Dendritic cell treated with granulocyte-macrophage colony-stimulating factor and Interleukin-4, amounts not matched to agents 40 ng/mL and 50 ng/mL, for 4 days (primary cell): ENCODE measurements at regions not wholly inside any gene's neighbourhood (a gene's known extent, or its start where the extent isn't known, plus 50 kb on each side); places are given as distances from the start of the nearest gene placed in this dataset.
"Not testable (repeated sequence)": the region's sequence is repeated elsewhere in the genome, so short reads cannot be mapped to it uniquely, and the experiment has no call there.

Experiments
- H3K27ac Mint-ChIP-seq: one replicate; pipeline ENCODE4 v1.8.0; 2022; ENCODE audit warnings: mild to moderate bottlenecking, mixed read lengths
- H3K27me3 Mint-ChIP-seq: one replicate; pipeline ENCODE4 v1.8.0; 2022; ENCODE audit warnings: mild to moderate bottlenecking, mixed read lengths
- H3K36me3 Mint-ChIP-seq: one replicate; pipeline ENCODE4 v1.8.0; 2022; ENCODE audit warnings: low read depth, mixed read lengths
- H3K4me1 Mint-ChIP-seq: one replicate; pipeline ENCODE4 v1.8.0; 2022; ENCODE audit warnings: low read depth, mixed read lengths
- H3K4me3 Mint-ChIP-seq: one replicate; pipeline ENCODE4 v1.8.0; 2022; ENCODE audit warnings: mild to moderate bottlenecking, moderate library complexity, mixed read lengths
- H3K9me3 Mint-ChIP-seq: one replicate; pipeline ENCODE4 v1.8.0; 2022; ENCODE audit warnings: mixed read lengths
- intact Hi-C: fragments of 100-400 bp; cut with micrococcal nuclease; formaldehyde crosslinking; loops from one replicate; pipeline ENCODE4 v1.15.0; 2022

GRCh38 chr6:146917182-146917581 is 287.0 kb upstream of the STXBP5 start:
- H3K36me3 Mint-ChIP-seq, result no peaks in the 10 kb centered on the region
- no peak overlapping the region for H3K27ac Mint-ChIP-seq
- no peak overlapping the region for H3K4me3 Mint-ChIP-seq
- peaks cover 34% of the 10 kb centered on the region for H3K4me1 Mint-ChIP-seq
- intact Hi-C loops, result no loop called here
- no peaks in the 10 kb centered on the region for H3K27me3 Mint-ChIP-seq
- no peaks in the 10 kb centered on the region for H3K9me3 Mint-ChIP-seq

DNA sequence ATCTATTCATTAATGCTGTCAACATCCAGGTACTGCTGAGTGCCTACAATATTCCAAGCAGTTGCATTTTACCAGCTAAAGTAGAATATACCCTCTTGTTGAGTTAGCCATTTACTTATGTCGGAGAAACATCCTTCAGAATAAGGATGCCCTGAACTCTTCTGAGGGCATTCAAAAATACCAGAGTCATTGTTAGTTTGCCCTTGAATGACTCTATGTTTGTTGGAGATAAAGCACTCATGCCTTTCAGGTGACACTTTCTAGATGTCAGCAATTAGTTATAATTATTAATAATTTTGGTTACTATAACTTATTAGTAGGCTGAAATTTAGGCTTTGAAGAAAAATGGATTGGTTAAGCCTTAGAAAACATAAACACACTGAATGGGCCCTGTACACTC is 286.2 kb upstream of the STXBP5 start:
- intact Hi-C loops, result no loop called here
- no peak overlapping the region for H3K27ac Mint-ChIP-seq
- H3K4me1 Mint-ChIP-seq, result peaks cover 30% of the 10 kb centered on the region
- H3K4me3 Mint-ChIP-seq, result no peak overlapping the region
- no peaks in the 10 kb centered on the region for H3K9me3 Mint-ChIP-seq
- no peaks in the 10 kb centered on the region for H3K36me3 Mint-ChIP-seq
- H3K27me3 Mint-ChIP-seq, result no peaks in the 10 kb centered on the region

GRCh38 chr6:146919017-146919416 is 285.2 kb upstream of the STXBP5 start:
- intact Hi-C loops, result no loop called here
- H3K4me3 Mint-ChIP-seq, result no peak overlapping the region
- no peaks in the 10 kb centered on the region for H3K36me3 Mint-ChIP-seq
- H3K4me1 Mint-ChIP-seq, result peaks cover 19% of the 10 kb centered on the region
- H3K27ac Mint-ChIP-seq, result no peak overlapping the region
- no peaks in the 10 kb centered on the region for H3K9me3 Mint-ChIP-seq
- no peaks in the 10 kb centered on the region for H3K27me3 Mint-ChIP-seq

- intact Hi-C loops, result no loop called here
- Mint-ChIP-seq H3K27me3 (no peaks in the 10 kb centered on the region), H3K4me3 (no peak overlapping the region), H3K4me1 (no peaks in the 10 kb centered on the region), H3K27ac (no peak overlapping the region), H3K36me3 (no peaks in the 10 kb centered on the region), H3K9me3 (no peaks in the 10 kb centered on the region)
Observed at GRCh38 chr6:146923205-146923833, 280.9 kb upstream of the STXBP5 start.

DNA sequence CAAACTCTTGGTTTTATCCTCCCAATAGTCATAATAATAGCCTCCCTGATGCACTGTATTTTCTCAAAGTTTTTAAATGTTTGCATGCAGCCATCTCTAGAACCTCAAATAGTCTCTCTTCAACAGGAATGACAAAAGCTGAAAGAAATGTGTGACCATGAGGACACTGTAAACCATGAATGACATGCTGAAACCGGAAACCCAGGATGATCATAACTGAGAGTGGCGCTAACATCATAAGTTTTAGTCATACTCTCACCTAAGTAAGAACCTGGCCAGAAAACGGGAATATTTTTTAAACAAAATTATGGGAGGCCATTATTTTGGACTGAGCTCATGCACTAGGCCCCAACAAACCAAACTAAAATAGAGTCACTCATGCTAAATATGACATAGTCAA is 278.4 kb upstream of the STXBP5 start:
- no peaks in the 10 kb centered on the region for H3K27me3 Mint-ChIP-seq
- no peak overlapping the region for H3K4me3 Mint-ChIP-seq
- H3K4me1 Mint-ChIP-seq, result peaks cover 8% of the 10 kb centered on the region
- H3K9me3 Mint-ChIP-seq, result no peaks in the 10 kb centered on the region
- intact Hi-C loops, result no loop called here
- H3K27ac Mint-ChIP-seq, result no peak overlapping the region
- H3K36me3 Mint-ChIP-seq, result no peaks in the 10 kb centered on the region

DNA sequence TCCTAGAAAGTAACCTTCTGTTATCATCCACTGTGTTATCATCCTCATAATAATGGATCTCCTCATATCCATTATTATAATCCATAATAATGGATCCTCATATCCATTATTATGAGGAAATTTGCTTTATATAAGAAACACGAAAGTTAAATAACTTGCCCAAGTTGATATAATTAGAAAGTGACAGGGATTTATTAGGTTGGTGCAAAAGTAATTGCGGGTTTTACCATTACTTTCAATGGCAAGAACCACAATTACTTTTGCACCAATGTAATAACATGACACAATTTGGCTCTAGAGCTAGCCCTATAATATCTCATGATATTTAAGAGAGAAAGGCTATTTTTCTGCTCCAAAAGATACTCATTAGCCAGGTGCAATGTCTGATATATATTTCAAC is 275.7 kb upstream of the STXBP5 start:
- Mint-ChIP-seq H3K36me3 (no peaks in the 10 kb centered on the region), H3K27ac (no peak overlapping the region), H3K27me3 (no peaks in the 10 kb centered on the region), H3K4me1 (peaks cover 18% of the 10 kb centered on the region), H3K9me3 (peaks cover 9% of the 10 kb centered on the region), H3K4me3 (no peak overlapping the region)
- intact Hi-C loops, result no loop called here

GRCh38 chr6:146931214-146931613 is 273.0 kb upstream of the STXBP5 start:
- Mint-ChIP-seq H3K27ac (no peak overlapping the region), H3K9me3 (peaks cover 9% of the 10 kb centered on the region), H3K4me3 (no peak overlapping the region), H3K27me3 (no peaks in the 10 kb centered on the region), H3K4me1 (peaks cover 18% of the 10 kb centered on the region), H3K36me3 (no peaks in the 10 kb centered on the region)
- intact Hi-C loops, result no loop called here

GRCh38 chr6:146937316-146937715 is 266.9 kb upstream of the STXBP5 start:
- Mint-ChIP-seq H3K36me3 (no peaks in the 10 kb centered on the region), H3K4me3 (no peak overlapping the region), H3K9me3 (peaks cover 22% of the 10 kb centered on the region), H3K27ac (no peak overlapping the region), H3K4me1 (peaks cover 5% of the 10 kb centered on the region), H3K27me3 (no peaks in the 10 kb centered on the region)
- intact Hi-C loops, result no loop called here

- Mint-ChIP-seq H3K27me3 (no peaks in the 10 kb centered on the region), H3K27ac (no peak overlapping the region), H3K4me1 (no peaks in the 10 kb centered on the region), H3K36me3 (no peaks in the 10 kb centered on the region), H3K9me3 (peaks cover 24% of the 10 kb centered on the region), H3K4me3 (no peak overlapping the region)
- intact Hi-C loops, result no loop called here
Observed at GRCh38 chr6:146938266-146938665, 266.0 kb upstream of the STXBP5 start.

DNA sequence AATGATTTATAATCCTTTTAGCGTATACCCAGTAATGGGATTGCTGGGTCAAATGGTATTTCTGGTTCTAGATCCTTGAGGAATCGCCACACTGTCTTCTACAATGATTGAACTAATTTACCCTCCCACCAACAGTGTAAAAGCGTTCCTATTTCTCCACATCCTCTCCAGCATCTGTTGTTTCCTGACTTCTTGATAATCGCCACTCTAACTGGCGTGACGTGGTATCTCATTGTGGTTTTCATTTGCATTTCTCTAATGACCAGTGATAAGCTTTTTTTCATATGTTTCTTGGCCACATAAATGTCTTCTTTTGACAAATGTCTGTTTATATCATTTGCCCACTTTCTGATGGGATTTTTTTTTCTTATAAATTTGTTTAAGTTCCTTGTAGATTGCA is 264.8 kb upstream of the STXBP5 start:
- H3K4me1 Mint-ChIP-seq, intact Hi-C loops, H3K27ac Mint-ChIP-seq, H3K36me3 Mint-ChIP-seq, H3K27me3 Mint-ChIP-seq, H3K4me3 Mint-ChIP-seq: not testable (repeated sequence)
- H3K9me3 Mint-ChIP-seq, result peaks cover 24% of the 10 kb centered on the region

GRCh38 chr6:146943664-146944063 is 260.6 kb upstream of the STXBP5 start:
- H3K4me3 Mint-ChIP-seq, result no peak overlapping the region
- H3K27me3 Mint-ChIP-seq, result no peaks in the 10 kb centered on the region
- H3K36me3 Mint-ChIP-seq, result no peaks in the 10 kb centered on the region
- peaks cover 24% of the 10 kb centered on the region for H3K9me3 Mint-ChIP-seq
- H3K4me1 Mint-ChIP-seq, result peaks cover 5% of the 10 kb centered on the region
- H3K27ac Mint-ChIP-seq, result no peak overlapping the region
- intact Hi-C loops, result no loop called here

- Mint-ChIP-seq H3K9me3 (peaks cover 24% of the 10 kb centered on the region), H3K4me3 (no peak overlapping the region), H3K36me3 (no peaks in the 10 kb centered on the region), H3K4me1 (peaks cover 5% of the 10 kb centered on the region), H3K27ac (no peak overlapping the region), H3K27me3 (no peaks in the 10 kb centered on the region)
- intact Hi-C loops, result no loop called here
Observed at GRCh38 chr6:146944077-146944476, 260.1 kb upstream of the STXBP5 start.

DNA sequence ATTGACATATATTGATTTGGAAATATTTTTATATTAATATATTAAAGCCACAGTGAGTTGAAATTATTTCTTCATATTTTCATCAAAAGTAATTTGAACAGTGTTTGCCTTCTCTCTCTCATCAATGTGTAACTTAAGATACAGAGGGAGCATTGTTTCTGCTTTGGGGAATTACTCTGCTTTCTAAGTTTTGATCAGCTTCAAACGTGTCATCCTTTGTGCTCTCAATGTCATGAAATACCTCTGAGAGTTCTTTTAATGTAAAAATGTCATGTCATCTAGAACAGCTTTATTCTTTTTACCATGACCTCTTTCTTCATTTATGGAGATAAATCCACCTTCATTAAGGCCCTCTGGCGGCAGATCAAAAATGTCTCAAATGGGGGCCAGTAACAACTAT is 259.4 kb upstream of the STXBP5 start:
- Mint-ChIP-seq H3K27me3 (no peaks in the 10 kb centered on the region), H3K27ac (no peak overlapping the region), H3K4me3 (no peak overlapping the region), H3K4me1 (peaks cover 6% of the 10 kb centered on the region), H3K36me3 (no peaks in the 10 kb centered on the region), H3K9me3 (peaks cover 24% of the 10 kb centered on the region)
- intact Hi-C loops, result no loop called here

DNA sequence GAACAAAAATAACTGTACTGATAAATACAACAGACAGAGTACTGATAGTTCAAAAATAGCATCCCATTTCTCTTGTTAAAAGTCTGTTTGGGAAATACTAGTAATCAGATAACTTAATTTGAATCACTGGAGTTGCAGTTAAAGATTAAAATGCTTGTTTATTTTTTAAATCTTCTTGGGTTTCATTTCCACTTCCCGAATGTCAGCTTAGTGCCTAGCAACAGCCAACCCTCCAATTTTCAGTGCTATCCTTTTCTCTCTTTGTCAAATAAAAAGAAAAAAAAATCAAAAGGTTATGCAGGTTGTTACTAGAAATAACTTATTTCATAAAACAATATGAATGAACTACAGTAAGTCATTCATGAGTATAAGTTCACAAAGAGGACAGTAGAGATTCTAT is 257.7 kb upstream of the STXBP5 start:
- peaks cover 21% of the 10 kb centered on the region for H3K4me1 Mint-ChIP-seq

DNA sequence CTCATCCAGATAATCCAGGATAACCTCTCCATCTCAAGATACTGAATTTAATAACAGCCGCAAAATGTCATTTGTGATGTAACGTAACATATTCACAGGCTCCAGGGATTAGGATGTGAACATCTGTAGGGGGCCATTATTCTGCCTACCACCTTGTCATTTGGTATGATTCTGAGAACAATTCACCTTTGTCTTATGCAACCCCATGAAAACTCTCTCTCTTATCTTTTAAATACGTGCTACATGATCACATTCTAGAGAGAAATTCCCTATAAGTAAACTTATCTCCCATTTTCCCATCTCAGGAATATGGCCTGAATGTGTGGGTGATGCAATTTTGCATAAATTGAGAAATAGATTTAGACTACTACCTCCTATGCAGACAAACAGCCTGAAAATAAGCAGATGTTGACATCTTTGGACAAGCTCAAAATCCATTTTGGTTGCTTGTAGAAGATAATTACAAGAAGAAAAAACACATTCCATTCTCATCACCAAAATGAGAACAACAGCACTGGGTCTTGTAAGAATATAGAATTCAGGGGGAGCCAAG is 255.4 kb upstream of the STXBP5 start:
- no peak overlapping the region for H3K4me3 Mint-ChIP-seq
- no peak overlapping the region for H3K27ac Mint-ChIP-seq
- H3K9me3 Mint-ChIP-seq, result no peaks in the 10 kb centered on the region
- intact Hi-C loops, result no loop called here
- H3K4me1 Mint-ChIP-seq, result peaks cover 21% of the 10 kb centered on the region
- H3K36me3 Mint-ChIP-seq, result no peaks in the 10 kb centered on the region
- H3K27me3 Mint-ChIP-seq, result no peaks in the 10 kb centered on the region

More for the DNA sequence above, 257.7 kb upstream of the STXBP5 start:
- Mint-ChIP-seq H3K27me3 (no peaks in the 10 kb centered on the region), H3K27ac (no peak overlapping the region), H3K4me3 (no peak overlapping the region), H3K9me3 (peaks cover 16% of the 10 kb centered on the region), H3K36me3 (no peaks in the 10 kb centered on the region)
- intact Hi-C loops, result no loop called here
